ENCODE measurements at regions not wholly inside any gene's neighbourhood (a gene's known extent, or its start where the extent isn't known, plus 50 kb on each side); places are given as distances from the start of the nearest gene placed in this dataset.

DNA sequence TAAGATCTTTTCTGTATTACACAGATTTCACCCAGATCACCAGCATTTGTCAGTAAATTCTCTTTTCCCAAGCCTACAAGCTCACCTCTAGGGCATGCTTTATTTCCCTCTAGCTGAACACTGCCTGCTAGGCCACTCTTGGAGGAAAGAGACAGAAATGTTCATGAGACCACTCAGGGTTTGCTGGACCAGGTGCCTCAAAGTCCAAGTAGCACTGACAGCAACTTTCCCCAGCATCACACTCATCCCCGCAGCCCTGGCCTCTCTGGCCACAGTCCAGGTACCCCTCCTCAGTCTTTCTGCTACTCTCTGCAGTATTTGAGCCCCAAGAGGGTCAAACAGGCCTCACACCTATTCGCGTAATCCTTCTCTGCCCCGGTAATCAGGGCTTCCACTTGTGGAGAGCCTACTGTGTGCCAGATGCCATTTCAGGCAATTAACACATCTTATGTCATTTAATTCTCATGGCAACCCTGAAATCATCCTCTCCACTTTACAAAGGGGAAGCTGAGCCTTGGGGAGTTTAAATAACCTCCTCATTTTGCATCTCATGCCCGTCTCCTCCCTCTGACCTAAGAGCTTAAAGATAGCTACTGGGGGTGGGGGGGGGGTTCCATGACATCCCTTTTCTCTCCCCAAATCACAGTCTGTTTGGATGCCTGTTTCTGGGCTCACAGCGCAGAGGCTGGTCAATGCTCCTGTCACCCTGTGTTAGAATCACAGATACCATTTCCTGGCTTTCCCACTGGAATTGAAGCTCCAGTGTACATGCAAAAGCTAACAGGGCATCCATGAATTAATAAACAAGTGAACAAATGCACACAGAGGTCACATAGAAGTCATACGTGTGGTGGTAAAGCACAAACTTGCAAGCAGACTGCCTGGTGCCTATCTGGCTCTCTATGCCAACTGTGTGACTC is 88.5 kb downstream of the PRLHR start:
- 83 to 91% methylated on average over 7 of the region's 7 CpGs for WGBS, 2 donors
- ATAC-seq (ENCODE audit: insufficient read depth, low FRiP score) (no peak), DNase-seq (no peak)
- no peaks in the 10 kb centered on the region for H3K27me3 ChIP-seq (ENCODE audit: control insufficient read depth in 3 of 3, insufficient read depth in 3 of 3, low read length in 2 of 3)
- TF ChIP-seq, protein P1, sequence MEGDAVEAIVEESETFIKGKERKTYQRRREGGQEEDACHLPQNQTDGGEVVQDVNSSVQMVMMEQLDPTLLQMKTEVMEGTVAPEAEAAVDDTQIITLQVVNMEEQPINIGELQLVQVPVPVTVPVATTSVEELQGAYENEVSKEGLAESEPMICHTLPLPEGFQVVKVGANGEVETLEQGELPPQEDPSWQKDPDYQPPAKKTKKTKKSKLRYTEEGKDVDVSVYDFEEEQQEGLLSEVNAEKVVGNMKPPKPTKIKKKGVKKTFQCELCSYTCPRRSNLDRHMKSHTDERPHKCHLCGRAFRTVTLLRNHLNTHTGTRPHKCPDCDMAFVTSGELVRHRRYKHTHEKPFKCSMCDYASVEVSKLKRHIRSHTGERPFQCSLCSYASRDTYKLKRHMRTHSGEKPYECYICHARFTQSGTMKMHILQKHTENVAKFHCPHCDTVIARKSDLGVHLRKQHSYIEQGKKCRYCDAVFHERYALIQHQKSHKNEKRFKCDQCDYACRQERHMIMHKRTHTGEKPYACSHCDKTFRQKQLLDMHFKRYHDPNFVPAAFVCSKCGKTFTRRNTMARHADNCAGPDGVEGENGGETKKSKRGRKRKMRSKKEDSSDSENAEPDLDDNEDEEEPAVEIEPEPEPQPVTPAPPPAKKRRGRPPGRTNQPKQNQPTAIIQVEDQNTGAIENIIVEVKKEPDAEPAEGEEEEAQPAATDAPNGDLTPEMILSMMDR (IDR thresholded peaks at IDR 0.05; ENCODE audit: control extremely low read depth, extremely low read depth): no peak
- no peaks in the 10 kb centered on the region for H3K4me1 ChIP-seq (ENCODE audit: control insufficient read depth in 5 of 5, insufficient read depth in 5 of 5, low read length in 5 of 5)
- no peak overlapping the region for H3K27ac ChIP-seq (ENCODE audit: low read depth in 1 of 2, low read length in 1 of 2)
- H3K36me3 ChIP-seq (ENCODE audit: control insufficient read depth in 4 of 4, insufficient read depth in 4 of 4, low read length in 4 of 4): no peaks in the 10 kb centered on the region
- peaks cover 0 to 6% (median 0%) of the 10 kb centered on the region in 4 donors for H3K9me3 ChIP-seq (ENCODE audit: control insufficient read depth in 4 of 4, insufficient read depth in 3 of 4, low read length in 3 of 4)
- no peak overlapping the region for H3K9ac ChIP-seq (ENCODE audit: insufficient read depth in 1 of 2, low read length in 2 of 2)
- H3K4me3 ChIP-seq: no peak overlapping the region

DNA sequence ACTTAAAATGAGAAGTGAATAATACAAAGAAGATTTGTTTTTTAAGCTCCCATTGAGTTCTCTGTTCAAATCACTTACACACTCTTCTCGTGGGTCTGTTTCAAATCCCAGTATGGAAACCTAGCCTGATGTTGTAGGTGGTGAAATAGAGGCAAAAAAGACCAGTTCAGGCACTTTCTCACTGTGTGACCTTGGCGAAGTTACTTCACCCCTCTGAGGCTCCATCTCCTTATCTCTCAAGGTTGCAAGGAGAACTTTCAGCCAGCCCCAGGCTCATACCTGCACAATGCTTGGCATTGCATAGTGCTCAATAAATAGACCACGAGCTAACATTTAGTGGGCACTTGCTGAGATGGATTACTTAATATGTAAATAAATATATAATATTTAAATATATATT is 90.1 kb downstream of the PRLHR start:
- no peaks in the 10 kb centered on the region for H3K4me1 ChIP-seq (ENCODE audit: control insufficient read depth in 5 of 5, insufficient read depth in 5 of 5, low read length in 5 of 5)
- no peaks in the 10 kb centered on the region for H3K27me3 ChIP-seq (ENCODE audit: control insufficient read depth in 3 of 3, insufficient read depth in 3 of 3, low read length in 2 of 3)
- no peak overlapping the region for H3K9ac ChIP-seq (ENCODE audit: insufficient read depth in 1 of 2, low read length in 2 of 2)
- TF ChIP-seq, protein P1 (IDR thresholded peaks at IDR 0.05; ENCODE audit: control extremely low read depth, extremely low read depth): no peak
- WGBS, 2 donors: 83 to 84% methylated on average over 3 of the region's 3 CpGs
- H3K4me3 ChIP-seq: no peak overlapping the region
- ATAC-seq (ENCODE audit: insufficient read depth, low FRiP score) (no peak), DNase-seq (no peak)
- H3K27ac ChIP-seq (ENCODE audit: low read depth in 1 of 2, low read length in 1 of 2): no peak overlapping the region
- no peaks in the 10 kb centered on the region for H3K36me3 ChIP-seq (ENCODE audit: control insufficient read depth in 4 of 4, insufficient read depth in 4 of 4, low read length in 4 of 4)
- H3K9me3 ChIP-seq (ENCODE audit: control insufficient read depth in 4 of 4, insufficient read depth in 3 of 4, low read length in 3 of 4): peaks cover 0 to 6% (median 0%) of the 10 kb centered on the region in 4 donors

DNA sequence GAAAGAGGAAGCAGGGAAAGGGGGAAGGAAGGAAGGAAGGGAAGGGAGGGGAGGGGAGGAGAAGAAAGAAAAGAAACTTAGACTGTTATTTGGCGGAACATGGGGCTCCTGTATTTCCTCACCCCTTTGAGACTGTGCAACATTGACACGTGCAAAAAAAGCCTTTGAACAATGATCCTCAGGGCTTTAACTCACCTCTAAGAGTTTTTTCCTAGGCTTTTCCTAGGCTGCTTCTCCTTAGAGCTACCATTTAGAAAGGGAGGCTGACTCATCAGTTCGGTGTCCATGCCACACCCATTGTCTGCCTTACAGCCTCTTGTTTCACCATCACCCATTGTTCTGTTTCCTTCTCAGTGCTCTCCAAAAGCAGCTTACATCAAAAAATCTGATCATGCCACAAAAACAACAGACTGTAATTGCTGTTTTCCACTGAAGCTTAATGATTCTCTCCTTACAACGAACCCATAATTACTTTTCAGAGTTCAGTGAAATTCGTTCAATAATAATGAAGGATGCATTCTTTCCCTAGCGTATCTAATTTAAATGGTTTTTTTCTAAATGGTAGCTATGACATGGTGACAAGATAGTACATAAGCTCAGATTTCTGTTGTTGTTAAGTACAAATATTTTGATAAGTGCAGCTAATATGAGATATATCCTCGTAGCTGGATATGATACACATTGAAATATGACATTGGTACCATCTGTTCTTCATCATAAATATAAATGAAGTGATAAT is 90.8 kb downstream of the PRLHR start:
- Histone ChIP-seq H3K4me3 (no peak overlapping the region), H3K36me3 (ENCODE audit: control insufficient read depth in 4 of 4, insufficient read depth in 4 of 4, low read length in 4 of 4) (no peaks in the 10 kb centered on the region), H3K9me3 (ENCODE audit: control insufficient read depth in 4 of 4, insufficient read depth in 3 of 4, low read length in 3 of 4) (peaks cover 0 to 6% (median 0%) of the 10 kb centered on the region in 4 donors), H3K4me1 (ENCODE audit: control insufficient read depth in 5 of 5, insufficient read depth in 5 of 5, low read length in 5 of 5) (no peaks in the 10 kb centered on the region), H3K27me3 (ENCODE audit: control insufficient read depth in 3 of 3, insufficient read depth in 3 of 3, low read length in 2 of 3) (no peaks in the 10 kb centered on the region), H3K27ac (ENCODE audit: low read depth in 1 of 2, low read length in 1 of 2) (no peak overlapping the region), H3K9ac (ENCODE audit: insufficient read depth in 1 of 2, low read length in 2 of 2) (no peak overlapping the region)
- ATAC-seq (ENCODE audit: insufficient read depth, low FRiP score) (no peak), DNase-seq (no peak)
- TF ChIP-seq, protein P1 (IDR thresholded peaks at IDR 0.05; ENCODE audit: control extremely low read depth, extremely low read depth): no peak
- 58 to 59% methylated on average over 7 of the region's 7 CpGs for WGBS, 2 donors
